ENCODE measurements at regions not wholly inside any gene's neighbourhood (a gene's known extent, or its start where the extent isn't known, plus 50 kb on each side); places are given as distances from the start of the nearest gene placed in this dataset.

DNA sequence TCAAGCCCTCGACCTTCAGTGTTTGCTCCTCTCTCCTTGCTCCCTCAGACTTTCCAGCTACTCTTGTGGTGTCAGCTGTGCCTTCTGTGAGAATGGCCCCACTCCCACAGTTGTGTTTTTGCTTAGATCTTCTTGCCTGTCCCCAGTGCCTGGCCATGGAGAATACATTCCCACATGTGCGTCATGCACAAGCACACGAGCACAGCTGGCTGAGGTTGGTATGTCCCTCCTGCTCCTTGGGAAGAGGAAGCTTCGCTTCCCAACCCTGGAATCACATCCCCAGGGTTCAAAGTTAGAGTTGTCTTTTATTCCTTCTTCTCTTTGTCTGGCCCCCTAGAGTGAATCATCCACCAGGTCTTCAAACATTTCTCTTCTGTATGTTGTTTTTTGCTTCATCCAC, 518.6 kb downstream of the CCDC171 start:
- TF ChIP-seq, protein P1, sequence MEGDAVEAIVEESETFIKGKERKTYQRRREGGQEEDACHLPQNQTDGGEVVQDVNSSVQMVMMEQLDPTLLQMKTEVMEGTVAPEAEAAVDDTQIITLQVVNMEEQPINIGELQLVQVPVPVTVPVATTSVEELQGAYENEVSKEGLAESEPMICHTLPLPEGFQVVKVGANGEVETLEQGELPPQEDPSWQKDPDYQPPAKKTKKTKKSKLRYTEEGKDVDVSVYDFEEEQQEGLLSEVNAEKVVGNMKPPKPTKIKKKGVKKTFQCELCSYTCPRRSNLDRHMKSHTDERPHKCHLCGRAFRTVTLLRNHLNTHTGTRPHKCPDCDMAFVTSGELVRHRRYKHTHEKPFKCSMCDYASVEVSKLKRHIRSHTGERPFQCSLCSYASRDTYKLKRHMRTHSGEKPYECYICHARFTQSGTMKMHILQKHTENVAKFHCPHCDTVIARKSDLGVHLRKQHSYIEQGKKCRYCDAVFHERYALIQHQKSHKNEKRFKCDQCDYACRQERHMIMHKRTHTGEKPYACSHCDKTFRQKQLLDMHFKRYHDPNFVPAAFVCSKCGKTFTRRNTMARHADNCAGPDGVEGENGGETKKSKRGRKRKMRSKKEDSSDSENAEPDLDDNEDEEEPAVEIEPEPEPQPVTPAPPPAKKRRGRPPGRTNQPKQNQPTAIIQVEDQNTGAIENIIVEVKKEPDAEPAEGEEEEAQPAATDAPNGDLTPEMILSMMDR (IDR thresholded peaks at IDR 0.05), result no peak
- no peak for TF ChIP-seq POLR2A (IDR thresholded peaks at IDR 0.05)

Data from esophagus squamous epithelium (tissue), 4 donors.